Calu3 (cell line): ENCODE measurements at regions not wholly inside any gene's neighbourhood (a gene's known extent, or its start where the extent isn't known, plus 50 kb on each side); places are given as distances from the start of the nearest gene placed in this dataset.

ENCODE experiments used
- BruUV-seq: library from RNA; stranded (reverse); fragments of 400-500 nt; replicated peaks from 2 replicates; lab custom pipeline; 2021; lab: Mats Ljungman, UMichigan
- CTCF ChIA-PET: fragments of 300-600 bp; sonication (Branson Sonifier 250); formaldehyde crosslinking; loops from one replicate; lab custom pipeline; 2022; ENCODE audit warnings: antibody characterized with exemption; lab: Charles Lee
- DNase-seq: peaks from one replicate; pipeline ENCODE4 v3.0.0; 2022
- H3K27ac Mint-ChIP-seq: one replicate; pipeline ENCODE4 v1.8.0; 2022; ENCODE audit warnings: mixed read lengths; ENCODE audit not compliant: unreplicated experiment
- H3K27me3 Mint-ChIP-seq: one replicate; pipeline ENCODE4 v1.8.0; 2022; ENCODE audit warnings: mixed read lengths; ENCODE audit not compliant: unreplicated experiment
- H3K36me3 Mint-ChIP-seq: one replicate; pipeline ENCODE4 v1.8.0; 2022; ENCODE audit warnings: mild to moderate bottlenecking, moderate library complexity, mixed read lengths; ENCODE audit not compliant: insufficient read depth, unreplicated experiment
- H3K4me1 Mint-ChIP-seq: one replicate; pipeline ENCODE4 v1.8.0; 2022; ENCODE audit warnings: mild to moderate bottlenecking, low read depth, mixed read lengths; ENCODE audit not compliant: unreplicated experiment
- H3K4me3 Mint-ChIP-seq: one replicate; pipeline ENCODE4 v1.8.0; 2022; ENCODE audit warnings: mild to moderate bottlenecking, low read depth, moderate library complexity, mixed read lengths; ENCODE audit not compliant: unreplicated experiment
- H3K9me3 Mint-ChIP-seq: one replicate; pipeline ENCODE4 v1.8.0; 2022; ENCODE audit warnings: low read depth, mixed read lengths; ENCODE audit not compliant: unreplicated experiment
- CTCF ChIP-seq: fragments of 200-600 bp; IDR thresholded peaks from one replicate; pipeline ENCODE4 v1.8.0; 2022; ENCODE audit warnings: antibody characterized with exemption; ENCODE audit not compliant: unreplicated experiment
- intact Hi-C: fragments of 100-400 bp; cut with micrococcal nuclease; formaldehyde crosslinking; loops from one replicate; pipeline ENCODE4 v1.10.0; 2022; ENCODE audit not compliant: unreplicated experiment

GRCh38 chr3:36206956-36207580, 173.2 kb upstream of the STAC start:
- no TSS peak for BruUV-seq
- Mint-ChIP-seq H3K4me1 (no peaks in the 10 kb centered on the region), H3K27me3 (no peaks in the 10 kb centered on the region), H3K36me3 (no peaks in the 10 kb centered on the region), H3K9me3 (no peaks in the 10 kb centered on the region), H3K4me3 (no peak overlapping the region), H3K27ac (no peak overlapping the region)
- no peak for TF ChIP-seq CTCF
- DNase-seq, result no peak
- intact Hi-C loops, result no loop called here
- CTCF ChIA-PET, result no interaction called here

DNA sequence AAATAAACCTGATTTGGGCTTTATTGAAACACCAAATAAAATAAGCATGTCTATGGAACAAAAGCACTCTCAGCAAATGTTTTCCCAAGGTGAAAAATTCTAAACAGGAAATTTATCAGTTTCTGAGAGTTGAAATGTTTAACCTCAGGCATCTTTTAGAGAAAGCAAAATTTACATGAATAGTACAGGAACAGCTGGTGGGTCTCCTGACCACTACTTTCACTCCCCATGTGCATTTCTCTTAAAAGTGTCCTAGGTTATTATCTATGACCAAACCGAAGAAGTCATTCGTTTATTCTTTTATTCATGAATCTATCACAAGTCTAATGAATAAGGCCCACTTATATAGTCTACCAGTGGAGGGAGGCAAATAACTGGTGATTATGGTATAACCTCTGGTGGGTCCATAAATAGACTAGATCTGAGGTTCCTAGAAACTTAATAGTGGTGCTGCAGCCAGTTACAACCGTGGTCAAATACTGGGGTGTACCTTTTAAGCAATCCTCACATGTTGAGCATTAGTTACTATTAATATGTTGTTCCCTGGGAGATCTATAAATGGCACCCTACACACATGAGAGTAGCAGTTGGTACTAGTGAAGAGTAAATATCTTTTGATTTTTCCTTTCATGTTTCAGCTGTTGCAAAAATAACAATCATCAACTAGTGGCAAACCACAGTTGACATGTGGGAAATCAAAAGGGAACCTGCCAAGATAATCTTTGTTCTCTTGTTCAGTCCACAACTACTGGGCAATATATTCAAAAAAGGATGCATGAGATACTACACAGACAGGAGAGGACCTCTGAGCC, 169.3 kb upstream of the STAC start:
- intact Hi-C loops, result loop anchor here (5.0 kb wide), 1 partner anchor 491 kb away; no protein-coding TSS in a partner anchor
- TF ChIP-seq CTCF, result no peak
- H3K36me3 Mint-ChIP-seq, result no peaks in the 10 kb centered on the region
- BruUV-seq, result no TSS peak
- no peaks in the 10 kb centered on the region for H3K27me3 Mint-ChIP-seq
- no peak overlapping the region for H3K27ac Mint-ChIP-seq
- DNase-seq, result no peak
- H3K4me1 Mint-ChIP-seq, result no peaks in the 10 kb centered on the region
- CTCF ChIA-PET, result no interaction called here
- H3K4me3 Mint-ChIP-seq, result no peak overlapping the region
- no peaks in the 10 kb centered on the region for H3K9me3 Mint-ChIP-seq

GRCh38 chr3:36211652-36211999, 168.7 kb upstream of the STAC start:
- Mint-ChIP-seq H3K4me1 (no peaks in the 10 kb centered on the region), H3K27ac (no peak overlapping the region), H3K4me3 (no peak overlapping the region), H3K36me3 (no peaks in the 10 kb centered on the region), H3K9me3 (no peaks in the 10 kb centered on the region), H3K27me3 (no peaks in the 10 kb centered on the region)
- DNase-seq, result no peak
- CTCF ChIA-PET, result no interaction called here
- TF ChIP-seq CTCF, result no peak
- intact Hi-C loops, result loop anchor here (5.0 kb wide), 1 partner anchor 491 kb away; no protein-coding TSS in a partner anchor
- no TSS peak for BruUV-seq

DNA sequence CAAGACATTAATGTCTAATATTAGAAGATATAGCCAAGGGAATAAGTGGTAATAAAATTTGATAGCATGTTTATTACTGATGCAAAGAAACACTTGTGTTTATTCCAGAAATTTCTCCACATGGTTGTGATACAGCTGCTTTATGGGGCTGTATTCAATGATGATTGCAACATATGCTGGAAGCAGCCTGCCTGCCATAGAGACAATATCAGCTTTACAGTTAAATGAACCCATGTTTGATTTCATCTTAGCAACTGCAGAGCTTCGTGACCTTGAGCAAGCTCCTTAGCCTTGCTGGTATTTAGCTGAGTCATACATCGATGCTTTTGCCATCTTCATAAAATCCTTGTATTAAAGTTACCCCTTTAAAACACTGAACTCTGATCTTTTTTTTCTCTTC, 168.1 kb upstream of the STAC start:
- no peaks in the 10 kb centered on the region for H3K36me3 Mint-ChIP-seq
- no peaks in the 10 kb centered on the region for H3K27me3 Mint-ChIP-seq
- H3K4me3 Mint-ChIP-seq, result no peak overlapping the region
- intact Hi-C loops, result loop anchor here (2.0 to 5.0 kb wide), 2 partner anchors 329 to 490 kb away; no protein-coding TSS in a partner anchor
- CTCF ChIA-PET, result no interaction called here
- no peak overlapping the region for H3K27ac Mint-ChIP-seq
- DNase-seq, result no peak
- no peaks in the 10 kb centered on the region for H3K9me3 Mint-ChIP-seq
- no peaks in the 10 kb centered on the region for H3K4me1 Mint-ChIP-seq
- no peak for TF ChIP-seq CTCF
- BruUV-seq, result no TSS peak
